ENCODE measurements at regions not wholly inside any gene's neighbourhood (a gene's known extent, or its start where the extent isn't known, plus 50 kb on each side); places are given as distances from the start of the nearest gene placed in this dataset.

DNA sequence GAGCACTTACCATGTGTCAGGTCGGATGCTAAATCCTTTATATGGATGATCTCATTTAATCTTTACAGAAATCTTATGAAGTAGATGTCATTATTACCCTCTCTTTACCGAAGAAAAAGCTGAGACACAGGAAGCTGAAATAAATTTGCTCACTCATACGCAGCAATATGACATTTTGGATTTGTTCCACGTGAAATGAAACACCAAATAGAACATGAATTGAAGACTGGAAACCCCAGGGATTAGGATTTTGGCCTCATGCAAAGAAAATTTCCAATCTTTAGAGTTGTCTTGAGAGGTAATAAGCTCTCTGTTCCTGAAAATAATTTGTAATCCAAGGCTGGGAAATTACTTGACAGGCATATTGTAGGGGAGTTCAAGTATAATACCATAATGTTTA is 354.4 kb upstream of the CLNK start:
- Histone ChIP-seq H3K27me3 (replicated peaks; ENCODE audit: control insufficient read depth, insufficient read depth, low read length) (no peaks in the 10 kb centered on the region), H3K36me3 (ENCODE audit: control insufficient read depth, insufficient read depth, low read length) (no peaks in the 10 kb centered on the region), H3K4me1 (no peaks in the 10 kb centered on the region), H3K4me3 (ENCODE audit: low read depth, low read length) (no peak overlapping the region), H3K9me3 (0 out of 2 replicates have a peak, but pooled peaks cover 3% of the 10 kb centered on the region)
- Mint-ChIP-seq H3K36me3 (ENCODE audit: insufficient read depth, unreplicated experiment) (no peaks in the 10 kb centered on the region), H3K27me3 (ENCODE audit: insufficient read depth, unreplicated experiment) (no peaks in the 10 kb centered on the region), H3K27ac (ENCODE audit: unreplicated experiment) (no peak overlapping the region), H3K4me1 (ENCODE audit: low read depth, unreplicated experiment) (no peaks in the 10 kb centered on the region), H3K9me3 (ENCODE audit: unreplicated experiment) (peaks cover 6% of the 10 kb centered on the region), H3K4me3 (ENCODE audit: unreplicated experiment) (no peak overlapping the region)
- no peak for DNase-seq
- intact Hi-C loops (cut with micrococcal nuclease; ENCODE audit: unreplicated experiment) = no loop called here
- ChIA-PET POLR2A (no interaction called here), CTCF (no interaction called here)
- no TSS peak for BruUV-seq (replicated peaks)
- TF ChIP-seq, protein P1, sequence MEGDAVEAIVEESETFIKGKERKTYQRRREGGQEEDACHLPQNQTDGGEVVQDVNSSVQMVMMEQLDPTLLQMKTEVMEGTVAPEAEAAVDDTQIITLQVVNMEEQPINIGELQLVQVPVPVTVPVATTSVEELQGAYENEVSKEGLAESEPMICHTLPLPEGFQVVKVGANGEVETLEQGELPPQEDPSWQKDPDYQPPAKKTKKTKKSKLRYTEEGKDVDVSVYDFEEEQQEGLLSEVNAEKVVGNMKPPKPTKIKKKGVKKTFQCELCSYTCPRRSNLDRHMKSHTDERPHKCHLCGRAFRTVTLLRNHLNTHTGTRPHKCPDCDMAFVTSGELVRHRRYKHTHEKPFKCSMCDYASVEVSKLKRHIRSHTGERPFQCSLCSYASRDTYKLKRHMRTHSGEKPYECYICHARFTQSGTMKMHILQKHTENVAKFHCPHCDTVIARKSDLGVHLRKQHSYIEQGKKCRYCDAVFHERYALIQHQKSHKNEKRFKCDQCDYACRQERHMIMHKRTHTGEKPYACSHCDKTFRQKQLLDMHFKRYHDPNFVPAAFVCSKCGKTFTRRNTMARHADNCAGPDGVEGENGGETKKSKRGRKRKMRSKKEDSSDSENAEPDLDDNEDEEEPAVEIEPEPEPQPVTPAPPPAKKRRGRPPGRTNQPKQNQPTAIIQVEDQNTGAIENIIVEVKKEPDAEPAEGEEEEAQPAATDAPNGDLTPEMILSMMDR (IDR thresholded peaks at IDR 0.05; ENCODE audit: insufficient read depth in 1 of 2, low read depth in 1 of 2, low read length in 1 of 2, severe bottlenecking in 1 of 2, unreplicated experiment in 1 of 2) = no peak

DNA sequence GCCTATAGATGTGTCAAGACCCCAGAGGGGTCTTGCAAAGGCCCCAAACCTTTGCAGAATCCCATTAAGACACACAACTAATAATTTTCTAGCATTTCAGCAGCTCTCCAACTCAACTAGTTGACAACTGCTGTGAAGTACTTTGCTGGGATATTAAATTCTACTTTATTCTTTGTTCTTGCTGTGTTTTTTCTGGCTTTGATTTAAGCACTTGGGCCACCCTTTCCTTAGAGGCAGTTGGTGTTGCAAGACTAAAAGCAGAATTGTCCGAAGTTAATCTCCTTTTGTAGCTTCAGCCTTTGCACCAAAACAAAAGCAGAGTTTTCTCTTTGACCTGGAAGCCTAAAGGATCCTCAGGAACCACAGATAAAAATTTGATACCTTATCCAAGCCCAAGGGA is 353.1 kb upstream of the CLNK start:
- no peak overlapping the region for H3K4me3 Mint-ChIP-seq (ENCODE audit: unreplicated experiment)
- Histone ChIP-seq H3K9me3 (0 out of 2 replicates have a peak, but pooled peaks cover 3% of the 10 kb centered on the region), H3K4me3 (ENCODE audit: low read depth, low read length) (no peak overlapping the region), H3K4me1 (no peaks in the 10 kb centered on the region), H3K27me3 (replicated peaks; ENCODE audit: control insufficient read depth, insufficient read depth, low read length) (no peaks in the 10 kb centered on the region), H3K36me3 (ENCODE audit: control insufficient read depth, insufficient read depth, low read length) (no peaks in the 10 kb centered on the region)
- H3K27me3 Mint-ChIP-seq (ENCODE audit: insufficient read depth, unreplicated experiment) = no peaks in the 10 kb centered on the region
- no peaks in the 10 kb centered on the region for H3K36me3 Mint-ChIP-seq (ENCODE audit: insufficient read depth, unreplicated experiment)
- TF ChIP-seq, protein P1 (IDR thresholded peaks at IDR 0.05; ENCODE audit: insufficient read depth in 1 of 2, low read depth in 1 of 2, low read length in 1 of 2, severe bottlenecking in 1 of 2, unreplicated experiment in 1 of 2) = no peak
- H3K27ac Mint-ChIP-seq (ENCODE audit: unreplicated experiment) = no peak overlapping the region
- no peaks in the 10 kb centered on the region for H3K4me1 Mint-ChIP-seq (ENCODE audit: low read depth, unreplicated experiment)
- CTCF ChIA-PET = no interaction called here
- BruUV-seq (replicated peaks) = no TSS peak
- no peak for DNase-seq
- POLR2A ChIA-PET = no interaction called here
- intact Hi-C loops (cut with micrococcal nuclease; ENCODE audit: unreplicated experiment) = no loop called here
- no peaks in the 10 kb centered on the region for H3K9me3 Mint-ChIP-seq (ENCODE audit: unreplicated experiment)

DNA sequence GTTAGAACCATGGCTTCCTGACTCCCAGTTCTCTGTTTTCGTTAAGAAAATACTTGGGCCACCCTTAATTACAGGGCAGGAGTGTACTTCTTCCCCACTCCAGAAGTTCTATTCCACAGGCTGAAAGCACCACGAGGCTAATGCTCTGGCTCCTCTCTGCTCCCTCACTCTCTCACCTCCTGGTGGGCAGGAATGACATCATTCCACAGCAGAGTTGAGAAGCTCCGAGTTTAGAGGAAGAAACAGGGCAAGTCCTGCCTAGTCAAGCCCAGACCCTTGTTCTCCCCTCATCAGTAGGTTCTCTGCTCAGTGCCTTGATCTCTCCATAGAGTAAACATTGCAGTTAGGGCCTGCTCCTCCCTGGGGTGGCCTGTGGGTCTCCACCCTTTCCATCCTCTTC is 343.8 kb upstream of the CLNK start:
- Mint-ChIP-seq H3K27me3 (ENCODE audit: insufficient read depth, unreplicated experiment) (no peaks in the 10 kb centered on the region), H3K27ac (ENCODE audit: unreplicated experiment) (no peak overlapping the region), H3K4me3 (ENCODE audit: unreplicated experiment) (no peak overlapping the region), H3K4me1 (ENCODE audit: low read depth, unreplicated experiment) (peaks cover 16% of the 10 kb centered on the region), H3K36me3 (ENCODE audit: insufficient read depth, unreplicated experiment) (no peaks in the 10 kb centered on the region), H3K9me3 (ENCODE audit: unreplicated experiment) (peaks cover 31% of the 10 kb centered on the region)
- Histone ChIP-seq H3K27me3 (replicated peaks; ENCODE audit: control insufficient read depth, insufficient read depth, low read length) (no peaks in the 10 kb centered on the region), H3K4me1 (peaks cover 8% of the 10 kb centered on the region), H3K4me3 (ENCODE audit: low read depth, low read length) (no peak overlapping the region), H3K36me3 (ENCODE audit: control insufficient read depth, insufficient read depth, low read length) (no peaks in the 10 kb centered on the region), H3K9me3 (no peaks in the 10 kb centered on the region)
- POLR2A ChIA-PET = no interaction called here
- intact Hi-C loops (cut with micrococcal nuclease; ENCODE audit: unreplicated experiment) = no loop called here
- TF ChIP-seq, protein P1 (IDR thresholded peaks at IDR 0.05; ENCODE audit: insufficient read depth in 1 of 2, low read depth in 1 of 2, low read length in 1 of 2, severe bottlenecking in 1 of 2, unreplicated experiment in 1 of 2) = no peak
- BruUV-seq (replicated peaks) = no TSS peak
- CTCF ChIA-PET = no interaction called here
- no peak for DNase-seq
